Heart left ventricle (tissue), 16 donors: ENCODE measurements at regions not wholly inside any gene's neighbourhood (a gene's known extent, or its start where the extent isn't known, plus 50 kb on each side); places are given as distances from the start of the nearest gene placed in this dataset.

ENCODE experiments used
- ATAC-seq, 4 donors: fragments of 200-7000 bp; cut with Tn5 transposase; one replicate each; pipeline ENCODE4 v1.9.1; 2020 to 2022; ENCODE audit warnings: moderate library complexity in 4 of 4, mild to moderate bottlenecking in 3 of 4, moderate number of reproducible peaks in 1 of 4
- DNase-seq, 5 donors: peaks; one replicate each; pipeline ENCODE4 v3.0.0-alpha.2; 2020
- H3K27ac ChIP-seq, 12 donors: fragments of 200-600 bp; sonication (generic) in 4 of 12; one replicate each; pipeline versions ENCODE4 v1.5.0 to v1.8.0; 2016 to 2022; ENCODE audit warnings: mild to moderate bottlenecking in 2 of 12
- H3K27me3 ChIP-seq, 9 donors: fragments of 200-600 bp; sonication (generic) in 2 of 9; one replicate each; pipeline versions ENCODE4 v1.5.1 to v1.8.0; 2016 to 2022; ENCODE audit warnings: mild to moderate bottlenecking in 3 of 9
- H3K36me3 ChIP-seq, 9 donors: fragments of 200-600 bp; sonication (generic) in 2 of 9; one replicate each; pipeline versions ENCODE4 v1.5.0 to v1.8.0; 2018 to 2022; ENCODE audit warnings: mild to moderate bottlenecking in 2 of 9
- H3K4me1 ChIP-seq, 12 donors: fragments of 200-600 bp; sonication (generic) in 4 of 12; one replicate each; pipeline versions ENCODE4 v1.5.0 to v1.8.0; 2016 to 2022; ENCODE audit warnings: mild to moderate bottlenecking in 3 of 12
- H3K4me3 ChIP-seq, 12 donors: fragments of 200-600 bp; sonication (generic) in 4 of 12; one replicate each; pipeline versions ENCODE4 v1.5.0 to v1.8.0; 2017 to 2022; ENCODE audit warnings: mild to moderate bottlenecking in 9 of 12, moderate library complexity in 4 of 12
- H3K9me3 ChIP-seq, 12 donors: fragments of 200-600 bp; sonication (generic) in 4 of 12; one replicate each; pipeline versions ENCODE4 v1.5.0 to v1.8.0; 2016 to 2022; ENCODE audit warnings: mild to moderate bottlenecking in 1 of 12
- CTCF ChIP-seq, 12 donors: fragments of 200-600 bp; sonication (generic) in 4 of 12; IDR thresholded peaks; one replicate each; pipeline versions ENCODE4 v1.5.0 to v1.8.0; 2018 to 2022; ENCODE audit warnings: antibody characterized with exemption in 12 of 12, mild to moderate bottlenecking in 5 of 12
- POLR2A ChIP-seq, 2 donors: fragments of 450-650 bp; IDR thresholded peaks; one replicate each; pipeline ENCODE4 v1.6.1; 2017; ENCODE audit warnings: antibody characterized with exemption in 2 of 2, mild to moderate bottlenecking in 2 of 2, moderate library complexity in 2 of 2
- WGBS, 4 donors: extraction: QIAGEN DNeasy Blood & Tissue Kit in 2 of 4; methylation state at CpG; one replicate each; pipeline versions ENCODE4 v1.1.5 to v1.1.7; 2013 to 2018; 5-methylcytosine and 5-hydroxymethylcytosine counted together
- intact Hi-C, 10 donors: fragments of 100-400 bp; cut with DNase I; formaldehyde crosslinking; loops; one replicate each; pipeline versions ENCODE4 v1.11.1 to v1.14.2; 2022
- donor health status: ischemic (EF 13 %, LVEDD 7.1; RV severe dilation, severe dysfunction).
- donor health status: healthy with polysubstance abuse.
- donor health status: DM: no; HTN: yes; CAD: no.
- donor health status: DM: no; HTN: no; CAD: no.
- donor health status: ischemic (EF 25% LVEDD 6.9; RV normal size, moderate dysfunction).
- donor health status: ischemic (EF 25% LVEDD 5.7; RV mildly dilated, moderate dysfunction).
- donor health status: healthy.
- donor health status: DM: yes; HTN: yes; CAD: no.
- donor health status: ischemic (EF 35%, LVEDD 5.7; RV mildly dilated, moderate dysfunction).
- donor health status: nonischemic (EF 11% LVEDD 7.7; RV severe dilation, severe dysfunction).
- donor health status: DM: yes; HTN: yes; CAD: no.
- donor health status: PGD.
- donor health status: ischemic (EF 29% LVEDD 5.4; RV normal size, mild dysfunction).
- donor health status: nonischemic (EF 23%, LVEDD 6.1; RV moderate dilation, normal function).

- no peak for DNase-seq
- Histone ChIP-seq H3K4me3 (no peak overlapping the region), H3K4me1 (no peaks in the 10 kb centered on the region), H3K36me3 (no peaks in the 10 kb centered on the region), H3K27ac (no peak overlapping the region), H3K9me3 (no peaks in the 10 kb centered on the region), H3K27me3 (no peaks in the 10 kb centered on the region)
- TF ChIP-seq CTCF (IDR thresholded peaks at IDR 0.05): no peak
- TF ChIP-seq POLR2A (IDR thresholded peaks at IDR 0.05): no peak
- intact Hi-C loops: no loop called here
- no peak for ATAC-seq
Observed at GRCh38 chr12:59847127-59847526, 251.3 kb downstream of the SLC16A7 start.

DNA sequence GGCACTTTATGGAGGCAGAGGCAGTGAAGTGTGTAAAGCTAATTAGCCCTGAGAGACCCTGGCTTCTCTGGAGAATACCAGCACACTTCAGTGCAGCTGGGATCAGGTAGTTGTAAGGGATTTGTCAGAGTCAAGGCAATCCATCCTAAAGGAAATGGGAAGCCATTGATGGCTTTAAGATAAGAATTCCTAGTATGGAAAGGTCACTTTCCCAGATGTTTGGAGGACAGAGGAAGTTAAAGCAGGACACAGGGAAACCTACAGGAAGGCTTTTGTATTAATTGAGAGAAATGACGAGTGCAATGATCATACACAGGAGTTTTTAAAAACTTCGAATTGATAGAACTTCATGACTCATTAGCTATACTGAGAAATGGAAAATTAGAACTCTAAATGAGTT lies 254.4 kb downstream of the SLC16A7 start:
- Histone ChIP-seq H3K27me3 (no peaks in the 10 kb centered on the region), H3K36me3 (no peaks in the 10 kb centered on the region), H3K4me1 (no peaks in the 10 kb centered on the region), H3K27ac (no peak overlapping the region), H3K9me3 (peaks cover 0 to 14% (median 0%) of the 10 kb centered on the region in 12 donors), H3K4me3 (no peak overlapping the region)
- DNase-seq (no peak), ATAC-seq (peak in 1 of 4 donors; percentile 61)
- TF ChIP-seq CTCF (IDR thresholded peaks at IDR 0.05) (no peak), POLR2A (IDR thresholded peaks at IDR 0.05) (no peak)
- intact Hi-C loops: no loop called here
- 50 to 69% (median 62%) methylated on average over 2 of the region's 2 CpGs for WGBS, 4 donors

GRCh38 chr12:59858508-59859170 lies 262.8 kb downstream of the SLC16A7 start:
- no peak for ATAC-seq
- H3K9me3 ChIP-seq: peaks cover 0 to 28% (median 1%) of the 10 kb centered on the region in 12 donors
- no peaks in the 10 kb centered on the region for H3K4me1 ChIP-seq
- DNase-seq: no peak
- 61 to 71% (median 66%) methylated on average over 2 of the region's 2 CpGs for WGBS, 4 donors
- H3K36me3 ChIP-seq: no peaks in the 10 kb centered on the region
- no peak overlapping the region for H3K27ac ChIP-seq
- intact Hi-C loops: no loop called here
- H3K27me3 ChIP-seq: no peaks in the 10 kb centered on the region
- H3K4me3 ChIP-seq: no peak overlapping the region
- no peak for TF ChIP-seq CTCF (IDR thresholded peaks at IDR 0.05)
- TF ChIP-seq POLR2A (IDR thresholded peaks at IDR 0.05): no peak

DNA sequence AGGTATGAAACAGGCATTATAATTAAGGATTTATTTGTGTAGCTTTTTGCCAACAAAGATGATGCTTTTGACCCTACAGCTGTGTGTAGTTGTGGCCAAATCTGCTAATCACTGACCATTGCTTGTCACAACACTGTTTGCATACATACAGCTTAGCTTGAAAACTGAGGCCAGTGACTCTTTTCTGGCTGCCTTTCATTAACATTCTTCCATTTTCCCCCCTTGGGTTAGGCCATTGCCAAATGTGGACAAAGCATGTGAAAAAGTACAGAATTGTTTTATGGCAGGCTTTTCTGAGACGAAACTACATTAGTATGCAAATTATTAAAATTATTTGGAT lies 263.3 kb downstream of the SLC16A7 start:
- DNase-seq (no peak), ATAC-seq (no peak)
- H3K4me3 ChIP-seq: no peak overlapping the region
- H3K4me1 ChIP-seq: no peaks in the 10 kb centered on the region
- no peaks in the 10 kb centered on the region for H3K36me3 ChIP-seq
- no peak for TF ChIP-seq CTCF (IDR thresholded peaks at IDR 0.05)
- no peak for TF ChIP-seq POLR2A (IDR thresholded peaks at IDR 0.05)
- H3K9me3 ChIP-seq: peaks cover 0 to 26% (median 1%) of the 10 kb centered on the region in 12 donors
- intact Hi-C loops: no loop called here
- no peak overlapping the region for H3K27ac ChIP-seq
- 74 to 91% (median 82%) methylated on average over 1 of the region's 1 CpG for WGBS, 4 donors
- no peaks in the 10 kb centered on the region for H3K27me3 ChIP-seq
